ENCODE measurements at regions not wholly inside any gene's neighbourhood (a gene's known extent, or its start where the extent isn't known, plus 50 kb on each side); places are given as distances from the start of the nearest gene placed in this dataset.
"Not testable (repeated sequence)": the region's sequence is repeated elsewhere in the genome, so short reads cannot be mapped to it uniquely, and the experiment has no call there.

DNA sequence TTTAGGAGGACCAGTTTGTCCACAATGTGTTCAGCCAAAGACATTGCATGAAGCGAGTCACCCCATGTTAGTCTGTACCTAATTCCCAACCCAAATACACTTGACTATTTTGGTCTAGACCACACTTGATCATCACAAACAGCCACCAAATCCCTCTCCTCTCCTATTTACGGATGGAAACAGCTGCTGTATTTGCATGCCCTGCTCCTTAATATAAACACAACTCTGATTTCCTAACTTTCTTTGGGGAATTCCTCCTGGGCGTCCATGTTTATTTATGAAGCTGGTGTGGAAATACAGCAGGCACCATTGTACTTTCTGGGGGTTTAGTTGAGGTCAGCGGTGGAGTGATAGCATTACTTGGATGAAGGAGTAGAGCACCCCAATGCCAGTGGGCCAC is 235.2 kb downstream of the TLE3 start:
- DNase-seq (ENCODE audit: low spot score) = no peak

- no peak for DNase-seq (ENCODE audit: low spot score)
Measured at GRCh38 chr15:69863446-69863845, 234.3 kb downstream of the TLE3 start.

DNA sequence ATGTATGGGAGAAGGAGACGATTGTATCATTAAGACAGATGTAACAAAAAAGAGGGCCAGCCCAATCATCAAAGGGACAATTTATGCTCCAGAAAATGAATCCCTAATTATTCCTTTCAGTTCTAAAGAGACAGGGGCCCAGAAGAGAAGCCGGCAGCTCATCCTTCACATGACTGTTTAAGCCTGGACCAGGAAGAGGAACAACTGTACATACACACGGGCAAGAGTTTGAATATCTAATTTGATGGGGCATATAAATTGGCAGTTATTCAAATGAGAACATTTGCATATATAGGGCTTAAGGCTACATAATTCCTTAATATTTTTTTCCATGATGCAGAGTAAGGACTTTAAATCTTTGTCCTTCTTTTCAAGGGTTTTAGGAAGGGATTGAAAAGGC is 232.3 kb downstream of the TLE3 start:
- no peak for DNase-seq (ENCODE audit: low spot score)

GRCh38 chr15:69868756-69869155 is 229.0 kb downstream of the TLE3 start:
- no peak for DNase-seq (ENCODE audit: low spot score)

DNA sequence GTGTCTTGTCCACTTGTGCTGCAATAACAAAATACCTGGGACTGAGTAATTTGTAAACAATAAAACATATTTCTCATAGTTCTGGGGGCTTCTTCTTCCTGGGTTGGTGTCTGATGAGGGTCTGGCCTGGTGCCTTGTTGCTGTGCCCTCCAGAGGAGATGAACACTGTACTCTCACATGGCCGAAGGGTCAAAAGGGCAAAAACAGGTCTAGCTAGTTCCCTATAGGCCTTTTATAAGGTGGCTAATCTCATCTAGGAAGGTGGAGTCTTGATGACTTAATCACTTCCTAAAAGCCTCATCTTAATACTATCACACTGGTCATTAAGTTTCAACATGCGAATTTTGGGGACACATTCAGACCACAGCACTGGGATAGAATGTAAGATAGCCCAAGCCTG is 228.4 kb downstream of the TLE3 start:
- no peak for DNase-seq (ENCODE audit: low spot score)

- DNase-seq (ENCODE audit: low spot score) = no peak
Measured at GRCh38 chr15:69869881-69870505, 227.7 kb downstream of the TLE3 start.

DNA sequence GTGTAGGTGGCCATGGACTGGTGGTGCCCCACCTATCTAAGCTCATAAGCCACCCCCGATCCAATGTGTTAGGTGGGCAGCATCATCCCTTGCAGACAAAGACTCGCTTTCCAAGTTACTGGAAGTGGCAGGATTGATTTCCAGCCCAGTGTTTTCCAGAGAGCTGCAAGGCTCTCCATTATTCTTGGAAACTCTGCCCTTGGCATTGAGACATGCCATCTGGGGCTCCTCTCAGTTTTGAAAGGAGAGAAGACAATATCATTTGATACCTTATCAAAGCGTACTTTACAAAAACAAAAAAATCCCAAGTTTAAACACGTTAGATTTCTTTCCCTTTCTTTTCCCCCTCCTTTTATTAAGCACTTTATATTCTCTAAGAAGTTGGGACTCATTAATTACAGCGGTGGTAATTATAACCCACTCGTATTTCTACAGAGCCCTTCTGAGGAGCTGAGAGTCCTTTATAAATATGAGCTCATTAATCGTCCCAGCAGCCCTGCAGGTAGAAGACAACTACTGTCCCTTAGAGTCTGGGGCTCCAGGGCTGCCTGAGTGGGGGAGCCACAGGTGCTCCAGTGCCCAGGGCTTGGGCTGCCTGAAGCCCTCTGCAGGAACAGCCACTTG is 226.1 kb downstream of the TLE3 start:
- DNase-seq (ENCODE audit: low spot score) = no peak

DNA sequence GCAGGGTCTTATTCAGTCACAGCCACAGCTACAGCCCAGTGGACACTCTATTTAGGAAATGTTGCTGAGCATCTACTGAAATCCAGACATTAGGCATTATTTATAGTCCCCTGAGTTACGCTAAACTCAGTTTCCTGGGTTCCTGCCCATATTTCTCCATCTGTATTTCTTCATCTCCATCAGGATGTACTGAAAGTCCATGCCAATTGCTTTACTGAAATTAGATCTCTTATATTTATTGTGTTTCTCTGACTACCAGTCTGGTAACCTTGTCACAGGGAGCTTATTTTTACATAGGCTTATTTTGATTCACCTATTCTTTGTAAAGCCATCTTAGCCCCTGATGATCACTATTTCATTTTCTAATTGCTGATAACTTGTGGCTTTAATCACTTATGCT is 223.9 kb downstream of the TLE3 start:
- no peak for DNase-seq (ENCODE audit: low spot score)

GRCh38 chr15:69874321-69874720 is 223.4 kb downstream of the TLE3 start:
- no peak for DNase-seq (ENCODE audit: low spot score)

GRCh38 chr15:69876064-69876940 is 221.4 kb downstream of the TLE3 start:
- DNase-seq (ENCODE audit: low spot score) = no peak

DNA sequence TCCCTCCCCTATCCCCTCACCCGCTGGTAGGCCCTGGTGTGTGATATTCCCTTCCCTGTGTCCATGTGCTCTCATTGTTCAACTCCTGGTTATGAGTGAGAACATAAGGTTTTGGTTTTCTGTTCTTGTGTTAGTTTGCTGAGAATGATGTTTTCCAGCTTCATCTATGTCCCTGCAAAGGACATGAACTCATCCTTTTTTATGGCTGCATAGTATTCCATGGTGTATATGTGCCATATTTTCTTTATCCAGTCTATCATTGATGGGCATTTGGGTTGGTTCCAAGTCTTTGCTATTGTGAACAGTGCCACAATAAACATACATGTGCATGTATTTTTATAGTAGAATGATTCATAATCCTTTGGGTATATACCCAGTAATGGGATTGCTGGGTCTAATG is 217.8 kb downstream of the TLE3 start:
- not testable (repeated sequence) for DNase-seq (ENCODE audit: low spot score)

GRCh38 chr15:69880571-69881301 is 217.0 kb downstream of the TLE3 start:
- no peak for DNase-seq (ENCODE audit: low spot score)

DNA sequence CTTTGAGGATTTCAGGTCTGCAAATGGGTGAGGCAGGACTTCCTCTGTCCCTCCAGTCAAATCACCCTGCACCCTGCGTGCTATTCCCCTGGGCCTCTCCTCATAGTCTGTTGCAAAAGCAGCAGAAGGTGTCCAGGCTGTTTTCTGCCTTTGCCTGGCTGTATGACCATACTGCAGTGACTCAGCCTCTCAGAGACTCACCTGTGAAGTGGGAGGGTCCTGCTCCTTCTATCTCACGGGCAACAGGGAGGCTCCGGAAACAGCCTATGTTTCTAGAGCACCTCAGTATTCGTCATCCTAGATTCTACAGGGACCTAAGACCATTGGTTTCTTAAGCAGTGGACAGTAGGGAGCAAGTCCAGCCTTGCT is 216.4 kb downstream of the TLE3 start:
- no peak for DNase-seq (ENCODE audit: low spot score)

DNA sequence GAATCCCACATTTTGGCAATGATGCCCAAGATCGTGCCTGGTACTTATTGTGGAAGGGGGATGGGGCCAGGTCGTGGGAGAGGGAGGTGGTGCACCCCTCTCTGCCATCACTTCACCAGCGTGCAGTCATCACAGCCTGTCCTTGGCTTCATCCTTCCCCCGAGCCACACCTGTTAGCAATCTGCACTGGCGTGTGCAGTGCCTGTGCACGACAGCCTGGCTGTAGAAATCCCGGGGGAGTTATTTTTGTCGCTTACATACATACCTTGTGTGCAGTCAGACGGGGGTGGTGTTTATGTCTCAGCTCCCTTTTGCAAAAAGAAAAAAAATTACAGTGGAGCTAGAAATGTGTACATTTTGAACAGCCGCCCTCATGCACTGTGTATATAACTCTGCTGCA is 216.0 kb downstream of the TLE3 start:
- no peak for DNase-seq (ENCODE audit: low spot score)

DNA sequence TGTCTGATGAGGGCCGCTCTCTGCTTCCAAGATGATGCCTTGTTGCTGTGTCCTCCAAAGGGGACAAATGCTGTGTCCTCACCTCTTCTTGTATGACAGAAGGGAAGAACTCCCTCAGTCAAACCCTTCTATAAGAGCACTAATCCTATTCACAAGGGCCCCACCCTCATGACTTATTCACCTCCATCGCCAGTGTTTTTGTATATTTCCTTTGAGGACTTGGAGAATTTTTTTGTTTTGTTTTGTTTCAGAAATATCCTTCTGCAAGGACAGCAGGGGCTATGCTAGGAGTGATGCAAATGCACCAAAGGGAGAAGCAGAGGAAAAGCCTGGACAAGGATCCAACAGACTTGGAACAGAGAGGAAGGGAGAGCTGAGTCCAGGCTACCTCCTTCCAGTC is 214.4 kb downstream of the TLE3 start:
- DNase-seq (ENCODE audit: low spot score) = no peak

- no peak for DNase-seq (ENCODE audit: low spot score)
Measured at GRCh38 chr15:69885173-69885955, 212.4 kb downstream of the TLE3 start.

DNA sequence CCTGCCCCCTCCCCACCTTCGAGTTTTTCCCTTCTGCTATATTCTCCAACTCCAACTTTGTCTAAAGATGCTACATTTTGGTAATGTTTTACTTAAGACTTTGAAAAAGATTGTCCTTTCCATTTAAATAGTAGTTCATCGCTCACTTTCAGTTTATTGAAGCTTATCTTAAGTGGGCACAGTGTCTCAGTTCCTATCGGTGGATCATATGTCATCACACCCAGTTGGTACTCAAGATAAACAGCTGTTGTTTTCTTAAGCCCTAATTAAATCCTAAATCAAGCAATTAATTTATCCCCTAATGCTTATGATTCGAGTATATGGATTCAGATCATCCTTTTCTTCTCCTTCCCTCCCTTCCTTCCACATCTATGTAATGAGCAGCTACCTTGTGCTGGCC is 210.7 kb downstream of the TLE3 start:
- no peak for DNase-seq (ENCODE audit: low spot score)

DNA sequence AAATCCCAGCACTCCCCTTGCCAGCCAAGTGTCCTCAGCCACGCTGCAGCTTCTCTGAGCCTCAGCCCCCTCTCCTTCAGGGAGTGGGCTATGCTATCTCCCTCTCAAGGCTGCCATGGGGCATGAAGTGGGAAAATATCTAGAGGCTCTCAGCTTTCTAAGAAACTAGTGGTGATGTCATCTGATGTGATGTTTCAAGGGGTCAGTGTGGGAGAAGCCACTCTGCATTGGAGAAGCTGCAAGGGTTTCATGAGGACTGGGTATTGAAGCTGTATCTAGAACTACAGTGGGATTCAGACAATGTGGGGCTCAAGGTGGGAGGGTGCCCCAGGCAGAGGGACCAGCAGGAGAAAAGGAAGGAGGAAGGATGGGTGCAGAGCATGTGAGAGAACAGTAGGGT is 210.2 kb downstream of the TLE3 start:
- no peak for DNase-seq (ENCODE audit: low spot score)

GRCh38 chr15:69888406-69888805 is 209.3 kb downstream of the TLE3 start:
- no peak for DNase-seq (ENCODE audit: low spot score)

- DNase-seq (ENCODE audit: low spot score) = no peak
Measured at GRCh38 chr15:69891070-69891536, 206.6 kb downstream of the TLE3 start.

DNA sequence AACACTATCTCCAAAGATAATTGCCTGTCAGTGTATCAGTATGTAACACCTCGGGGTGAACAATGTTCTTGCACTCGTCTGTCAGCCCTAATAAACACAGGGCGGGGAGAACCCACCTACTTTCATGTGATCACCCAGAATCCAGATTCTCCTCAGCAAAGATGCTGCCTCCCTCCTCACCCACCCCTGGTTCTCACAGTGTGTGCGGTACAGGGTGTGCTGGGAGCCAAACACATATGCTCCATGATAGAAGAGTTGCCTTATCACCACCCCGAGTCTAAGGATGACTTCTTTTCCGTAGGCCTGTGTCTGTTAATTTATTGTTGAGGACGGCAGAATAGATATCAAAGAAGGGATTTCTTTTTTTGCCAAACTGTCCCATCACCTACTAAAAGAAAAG is 206.1 kb downstream of the TLE3 start:
- DNase-seq (ENCODE audit: low spot score) = no peak

DNA sequence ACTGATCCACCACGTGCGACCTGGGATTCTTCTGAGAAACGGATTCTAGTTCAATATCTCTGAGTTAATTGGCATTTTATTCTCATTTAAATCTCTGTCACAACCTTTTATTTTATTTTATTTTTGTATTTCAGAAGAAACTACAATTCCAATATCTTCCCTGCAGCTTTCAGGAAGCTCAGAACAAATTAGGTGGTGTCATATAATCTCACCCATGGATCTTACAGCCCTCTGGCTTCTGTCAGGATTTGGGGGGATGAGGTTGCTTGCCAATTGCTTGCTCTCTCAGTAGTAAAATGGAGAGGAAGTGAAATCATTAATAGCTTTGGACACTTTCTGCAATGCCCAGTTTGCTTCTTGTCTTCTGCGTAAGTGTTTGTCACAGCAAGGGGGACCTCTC is 205.4 kb downstream of the TLE3 start:
- DNase-seq (ENCODE audit: low spot score) = no peak

Data from mucosa of gallbladder (tissue), 1 donor.